ENCODE measurements at regions not wholly inside any gene's neighbourhood (a gene's known extent, or its start where the extent isn't known, plus 50 kb on each side); places are given as distances from the start of the nearest gene placed in this dataset.

DNA sequence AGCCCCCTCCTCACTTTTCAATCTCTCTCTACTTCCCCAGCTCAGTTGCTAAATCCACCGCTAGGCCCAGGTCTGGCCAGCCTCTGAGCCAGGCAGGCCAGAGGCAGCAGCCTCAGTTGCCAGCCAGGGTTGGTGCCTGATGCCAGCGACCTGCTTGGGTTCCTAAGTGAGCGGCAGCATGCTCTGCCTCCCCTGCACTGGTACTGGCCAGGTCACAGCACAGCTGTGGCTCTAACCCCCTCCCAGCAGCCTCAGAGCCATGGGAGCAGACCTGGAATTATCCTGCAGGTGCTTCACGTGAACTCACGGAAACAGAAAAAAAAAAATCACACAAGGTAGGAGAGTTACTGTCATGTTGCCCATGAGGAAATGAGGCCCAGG lies 82.5 kb upstream of the ATF3 start:
- H3K4me1 ChIP-seq (ENCODE audit: control insufficient read depth in 4 of 4, insufficient read depth in 4 of 4, low read length in 3 of 4): no peaks in the 10 kb centered on the region
- 92% methylated on average over 5 of the region's 5 CpGs for WGBS
- no peak for DNase-seq (ENCODE audit: low spot score)
- H3K27ac ChIP-seq (ENCODE audit: low read depth in 1 of 2, low read length in 2 of 2): no peak overlapping the region
- TF ChIP-seq, protein P1, sequence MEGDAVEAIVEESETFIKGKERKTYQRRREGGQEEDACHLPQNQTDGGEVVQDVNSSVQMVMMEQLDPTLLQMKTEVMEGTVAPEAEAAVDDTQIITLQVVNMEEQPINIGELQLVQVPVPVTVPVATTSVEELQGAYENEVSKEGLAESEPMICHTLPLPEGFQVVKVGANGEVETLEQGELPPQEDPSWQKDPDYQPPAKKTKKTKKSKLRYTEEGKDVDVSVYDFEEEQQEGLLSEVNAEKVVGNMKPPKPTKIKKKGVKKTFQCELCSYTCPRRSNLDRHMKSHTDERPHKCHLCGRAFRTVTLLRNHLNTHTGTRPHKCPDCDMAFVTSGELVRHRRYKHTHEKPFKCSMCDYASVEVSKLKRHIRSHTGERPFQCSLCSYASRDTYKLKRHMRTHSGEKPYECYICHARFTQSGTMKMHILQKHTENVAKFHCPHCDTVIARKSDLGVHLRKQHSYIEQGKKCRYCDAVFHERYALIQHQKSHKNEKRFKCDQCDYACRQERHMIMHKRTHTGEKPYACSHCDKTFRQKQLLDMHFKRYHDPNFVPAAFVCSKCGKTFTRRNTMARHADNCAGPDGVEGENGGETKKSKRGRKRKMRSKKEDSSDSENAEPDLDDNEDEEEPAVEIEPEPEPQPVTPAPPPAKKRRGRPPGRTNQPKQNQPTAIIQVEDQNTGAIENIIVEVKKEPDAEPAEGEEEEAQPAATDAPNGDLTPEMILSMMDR (IDR thresholded peaks at IDR 0.05; ENCODE audit: low read depth, low read length, missing input control): no peak
- TF ChIP-seq NR2F2 (IDR thresholded peaks at IDR 0.05): no peak
- TF ChIP-seq RAD21 (IDR thresholded peaks at IDR 0.05): no peak
- TF ChIP-seq, protein P2, sequence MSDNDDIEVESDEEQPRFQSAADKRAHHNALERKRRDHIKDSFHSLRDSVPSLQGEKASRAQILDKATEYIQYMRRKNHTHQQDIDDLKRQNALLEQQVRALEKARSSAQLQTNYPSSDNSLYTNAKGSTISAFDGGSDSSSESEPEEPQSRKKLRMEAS (IDR thresholded peaks at IDR 0.05): no peak
- no peak for TF ChIP-seq GABPA (IDR thresholded peaks at IDR 0.05 in 1 of 2, conservative IDR thresholded peaks at IDR 0.05 in 1 of 2)
- TF ChIP-seq, protein P3, sequence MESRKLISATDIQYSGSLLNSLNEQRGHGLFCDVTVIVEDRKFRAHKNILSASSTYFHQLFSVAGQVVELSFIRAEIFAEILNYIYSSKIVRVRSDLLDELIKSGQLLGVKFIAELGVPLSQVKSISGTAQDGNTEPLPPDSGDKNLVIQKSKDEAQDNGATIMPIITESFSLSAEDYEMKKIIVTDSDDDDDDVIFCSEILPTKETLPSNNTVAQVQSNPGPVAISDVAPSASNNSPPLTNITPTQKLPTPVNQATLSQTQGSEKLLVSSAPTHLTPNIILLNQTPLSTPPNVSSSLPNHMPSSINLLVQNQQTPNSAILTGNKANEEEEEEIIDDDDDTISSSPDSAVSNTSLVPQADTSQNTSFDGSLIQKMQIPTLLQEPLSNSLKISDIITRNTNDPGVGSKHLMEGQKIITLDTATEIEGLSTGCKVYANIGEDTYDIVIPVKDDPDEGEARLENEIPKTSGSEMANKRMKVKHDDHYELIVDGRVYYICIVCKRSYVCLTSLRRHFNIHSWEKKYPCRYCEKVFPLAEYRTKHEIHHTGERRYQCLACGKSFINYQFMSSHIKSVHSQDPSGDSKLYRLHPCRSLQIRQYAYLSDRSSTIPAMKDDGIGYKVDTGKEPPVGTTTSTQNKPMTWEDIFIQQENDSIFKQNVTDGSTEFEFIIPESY (IDR thresholded peaks at IDR 0.05): no peak
- TF ChIP-seq, protein P4, sequence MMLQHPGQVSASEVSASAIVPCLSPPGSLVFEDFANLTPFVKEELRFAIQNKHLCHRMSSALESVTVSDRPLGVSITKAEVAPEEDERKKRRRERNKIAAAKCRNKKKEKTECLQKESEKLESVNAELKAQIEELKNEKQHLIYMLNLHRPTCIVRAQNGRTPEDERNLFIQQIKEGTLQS (IDR thresholded peaks at IDR 0.05): no peak
- no peak for TF ChIP-seq HNF4G (IDR thresholded peaks at IDR 0.05)
- no peak for TF ChIP-seq YY1 (IDR thresholded peaks at IDR 0.05)
- TF ChIP-seq RXRA (IDR thresholded peaks at IDR 0.05): no peak
- no peak overlapping the region for H3K9ac ChIP-seq (ENCODE audit: low read depth in 1 of 2, low read length in 2 of 2)
- no peaks in the 10 kb centered on the region for H3K36me3 ChIP-seq (ENCODE audit: control insufficient read depth in 4 of 4, insufficient read depth in 3 of 4, low read depth in 1 of 4, low read length in 3 of 4)
- H3K27me3 ChIP-seq (ENCODE audit: control insufficient read depth in 4 of 4, insufficient read depth in 4 of 4, low read length in 3 of 4): no peaks in the 10 kb centered on the region
- H3K9me3 ChIP-seq (ENCODE audit: control insufficient read depth in 4 of 4, low read length in 3 of 4): no peaks in the 10 kb centered on the region
- no peak overlapping the region for H3K4me3 ChIP-seq (ENCODE audit: low read depth in 1 of 3, low read length in 3 of 3)

DNA sequence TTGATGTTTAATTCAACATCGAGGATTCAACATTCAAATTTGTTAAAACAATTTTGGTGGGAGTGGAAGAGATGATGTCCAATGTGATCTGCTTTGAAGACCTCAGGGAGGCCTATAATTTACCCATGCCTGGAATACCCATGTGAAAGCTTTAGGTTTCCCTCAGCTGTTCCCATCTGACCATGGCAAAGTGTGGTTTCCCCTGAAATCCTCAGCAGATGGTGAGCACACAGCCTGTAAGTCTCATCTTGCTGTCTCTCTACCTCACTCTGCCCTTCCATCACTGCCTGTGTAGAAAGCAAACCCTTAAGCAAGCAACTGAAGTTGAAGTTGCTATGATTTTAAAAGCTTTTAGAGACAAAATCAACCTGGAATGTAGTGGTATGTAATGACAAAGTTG lies 80.1 kb upstream of the ATF3 start:
- 87% methylated on average over 1 of the region's 1 CpG for WGBS
- no peaks in the 10 kb centered on the region for H3K27me3 ChIP-seq (ENCODE audit: control insufficient read depth in 4 of 4, insufficient read depth in 4 of 4, low read length in 3 of 4)
- no peaks in the 10 kb centered on the region for H3K9me3 ChIP-seq (ENCODE audit: control insufficient read depth in 4 of 4, low read length in 3 of 4)
- DNase-seq (ENCODE audit: low spot score): no peak
- H3K4me3 ChIP-seq (ENCODE audit: low read depth in 1 of 3, low read length in 3 of 3): no peak overlapping the region
- no peak overlapping the region for H3K27ac ChIP-seq (ENCODE audit: low read depth in 1 of 2, low read length in 2 of 2)
- no peaks in the 10 kb centered on the region for H3K36me3 ChIP-seq (ENCODE audit: control insufficient read depth in 4 of 4, insufficient read depth in 3 of 4, low read depth in 1 of 4, low read length in 3 of 4)
- H3K9ac ChIP-seq (ENCODE audit: low read depth in 1 of 2, low read length in 2 of 2): no peak overlapping the region
- no peak for TF ChIP-seq HNF4A (conservative IDR thresholded peaks at IDR 0.05)
- TF ChIP-seq SP1 (IDR thresholded peaks at IDR 0.05): no peak
- TF ChIP-seq, protein P1 (IDR thresholded peaks at IDR 0.05; ENCODE audit: low read depth, low read length, missing input control): no peak
- no peak for TF ChIP-seq JUND (IDR thresholded peaks at IDR 0.05)
- no peak for TF ChIP-seq FOXA1 (IDR thresholded peaks at IDR 0.05)
- TF ChIP-seq NR2F2 (IDR thresholded peaks at IDR 0.05): no peak
- H3K4me1 ChIP-seq (ENCODE audit: control insufficient read depth in 4 of 4, insufficient read depth in 4 of 4, low read length in 3 of 4): no peaks in the 10 kb centered on the region

All from liver (tissue), 8 donors.